ENCODE measurements at regions not wholly inside any gene's neighbourhood (a gene's known extent, or its start where the extent isn't known, plus 50 kb on each side); places are given as distances from the start of the nearest gene placed in this dataset.
"Not testable (repeated sequence)": the region's sequence is repeated elsewhere in the genome, so short reads cannot be mapped to it uniquely, and the experiment has no call there.

DNA sequence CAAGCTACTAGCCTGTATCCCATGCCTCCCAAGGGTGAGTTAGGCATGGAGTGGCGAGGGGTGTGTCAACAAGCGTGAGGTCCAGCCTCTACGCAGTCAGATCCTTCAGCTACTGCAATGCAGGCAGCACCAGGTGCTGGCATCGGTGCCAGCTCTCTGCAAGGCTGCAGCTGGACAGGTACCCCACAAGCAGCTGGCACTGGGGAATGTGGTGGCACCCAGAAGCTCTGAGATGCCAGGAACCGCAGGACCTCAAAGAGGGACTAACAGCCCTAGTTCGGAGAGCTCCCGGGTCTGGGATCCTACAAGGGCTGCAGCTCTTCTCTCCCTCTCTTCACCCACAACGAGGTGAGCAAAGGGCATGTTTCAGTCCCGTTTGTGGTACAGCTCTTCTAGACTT is 974.5 kb downstream of the LTN1 start:
- Histone ChIP-seq H3K79me2 (no peaks in the 10 kb centered on the region), H4K20me1 (ENCODE audit: insufficient read depth, poor library complexity, severe bottlenecking) (no peaks in the 10 kb centered on the region)

DNA sequence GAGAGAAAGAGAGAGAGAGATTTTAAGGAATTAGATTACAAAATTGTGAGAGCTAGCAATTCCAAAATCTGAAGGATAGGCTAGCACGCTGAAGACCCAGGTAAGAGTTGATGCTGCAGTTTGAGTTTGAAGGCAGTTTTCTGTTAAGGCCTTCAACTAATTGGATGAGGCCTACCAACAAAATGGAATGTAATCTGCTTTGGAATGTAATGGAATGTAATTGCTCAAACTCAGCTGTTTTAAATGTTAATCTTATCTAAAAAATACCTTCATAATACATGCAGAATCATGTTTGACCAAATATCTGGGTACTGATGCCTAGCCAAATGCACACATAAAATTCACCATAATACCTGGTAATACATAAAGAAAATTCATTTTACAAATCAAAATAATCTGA is 976.1 kb downstream of the LTN1 start:
- no peak for DNase-seq (ENCODE audit: low spot score)
- H2AFZ ChIP-seq, result no peak overlapping the region
- TF ChIP-seq EZH2 (IDR thresholded peaks at IDR 0.05; ENCODE audit: borderline replicate concordance), result no peak
- TF ChIP-seq CTCF (IDR thresholded peaks at IDR 0.05; ENCODE audit: poor library complexity), result no peak
- TF ChIP-seq EZH2phosphoT487 (IDR thresholded peaks at IDR 0.05; ENCODE audit: low read depth, severe bottlenecking, unreplicated experiment), result no peak
- no peaks in the 10 kb centered on the region for H3K9me3 ChIP-seq (ENCODE audit: low read depth)
- no peak overlapping the region for H3K4me3 ChIP-seq
- H3K27me3 ChIP-seq, result no peaks in the 10 kb centered on the region
- H3K36me3 ChIP-seq (replicated peaks; ENCODE audit: insufficient read depth, low read depth), result no peaks in the 10 kb centered on the region
- no peak overlapping the region for H3K27ac ChIP-seq
- H3K4me2 ChIP-seq, result no peak overlapping the region
- no peaks in the 10 kb centered on the region for H3K79me2 ChIP-seq
- H3K4me1 ChIP-seq (ENCODE audit: insufficient read depth), result no peaks in the 10 kb centered on the region
- no peaks in the 10 kb centered on the region for H4K20me1 ChIP-seq (ENCODE audit: insufficient read depth, poor library complexity, severe bottlenecking)
- WGBS (ENCODE audit: low lambda C conversion rate, missing lambda C conversion rate), result 100% methylated on average over 1 of the region's 1 CpG
- no peaks in the 10 kb centered on the region for H3K9me2 ChIP-seq (replicated peaks; ENCODE audit: insufficient read depth)

More for the DNA sequence above, 974.5 kb downstream of the LTN1 start:
- no peaks in the 10 kb centered on the region for H3K36me3 ChIP-seq (replicated peaks; ENCODE audit: insufficient read depth, low read depth)
- no peak overlapping the region for H3K4me2 ChIP-seq
- WGBS (ENCODE audit: low lambda C conversion rate, missing lambda C conversion rate), result 97% methylated on average over 9 of the region's 9 CpGs
- no peaks in the 10 kb centered on the region for H3K9me2 ChIP-seq (replicated peaks; ENCODE audit: insufficient read depth)
- H2AFZ ChIP-seq, result no peak overlapping the region
- no peak for DNase-seq (ENCODE audit: low spot score)
- no peaks in the 10 kb centered on the region for H3K9me3 ChIP-seq (ENCODE audit: low read depth)
- TF ChIP-seq CTCF (IDR thresholded peaks at IDR 0.05; ENCODE audit: poor library complexity) (no peak), EZH2phosphoT487 (IDR thresholded peaks at IDR 0.05; ENCODE audit: low read depth, severe bottlenecking, unreplicated experiment) (no peak), EZH2 (IDR thresholded peaks at IDR 0.05; ENCODE audit: borderline replicate concordance) (no peak)
- no peaks in the 10 kb centered on the region for H3K4me1 ChIP-seq (ENCODE audit: insufficient read depth)
- H3K4me3 ChIP-seq, result no peak overlapping the region
- no peak overlapping the region for H3K27ac ChIP-seq
- H3K27me3 ChIP-seq, result no peaks in the 10 kb centered on the region

DNA sequence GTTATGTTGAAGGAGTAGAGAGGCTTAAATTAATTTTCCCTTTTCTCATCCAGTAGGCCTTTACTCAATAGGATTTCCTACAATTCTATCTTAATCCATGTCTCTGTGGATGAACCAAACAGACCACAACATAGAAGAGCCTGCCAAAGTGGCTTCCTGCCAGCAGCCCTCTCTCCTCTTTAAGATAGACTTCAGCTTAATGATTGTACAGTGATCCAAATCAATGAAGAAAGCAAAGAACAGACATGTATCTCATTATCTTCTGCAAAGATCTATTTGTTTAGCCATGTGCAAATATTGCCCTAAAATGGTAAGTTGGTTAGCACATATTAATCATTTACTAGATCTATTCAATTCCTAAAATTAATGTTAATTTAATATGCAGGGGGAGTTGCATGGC is 979.6 kb downstream of the LTN1 start:
- not testable (repeated sequence) for H3K4me1 ChIP-seq (ENCODE audit: insufficient read depth); H3K27me3 ChIP-seq; H3K9me3 ChIP-seq (ENCODE audit: low read depth); H3K27ac ChIP-seq; DNase-seq (ENCODE audit: low spot score); H3K79me2 ChIP-seq; H4K20me1 ChIP-seq (ENCODE audit: insufficient read depth, poor library complexity, severe bottlenecking); H3K9me2 ChIP-seq (replicated peaks; ENCODE audit: insufficient read depth); H3K36me3 ChIP-seq (replicated peaks; ENCODE audit: insufficient read depth, low read depth); H2AFZ ChIP-seq; H3K4me3 ChIP-seq
- H3K4me2 ChIP-seq, result peak overlapping the region; percentile 8

DNA sequence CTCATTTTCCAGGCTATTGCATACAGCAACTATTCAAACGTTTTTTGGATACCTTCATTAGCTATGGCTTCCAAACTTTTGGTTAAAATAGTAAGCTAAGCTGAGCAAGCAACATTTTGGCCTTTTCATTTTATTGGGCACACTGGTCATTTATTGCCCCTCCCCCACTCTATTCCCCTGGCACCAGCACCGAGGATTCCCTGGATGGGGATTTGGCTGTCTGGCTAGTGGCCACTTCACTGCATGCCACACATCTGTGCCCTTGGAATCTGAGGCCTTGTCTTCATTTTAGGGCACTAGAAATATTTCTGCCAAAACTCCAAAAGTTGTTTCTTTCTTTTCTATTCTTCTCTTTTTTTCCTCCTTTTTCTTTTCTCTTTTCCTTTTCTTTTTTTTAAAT is 980.7 kb downstream of the LTN1 start:
- not testable (repeated sequence) for H2AFZ ChIP-seq; H3K27me3 ChIP-seq; H3K4me2 ChIP-seq; DNase-seq (ENCODE audit: low spot score); H3K36me3 ChIP-seq (replicated peaks; ENCODE audit: insufficient read depth, low read depth); H3K9me3 ChIP-seq (ENCODE audit: low read depth); H3K4me3 ChIP-seq; H4K20me1 ChIP-seq (ENCODE audit: insufficient read depth, poor library complexity, severe bottlenecking); H3K4me1 ChIP-seq (ENCODE audit: insufficient read depth); H3K79me2 ChIP-seq; H3K9me2 ChIP-seq (replicated peaks; ENCODE audit: insufficient read depth); H3K27ac ChIP-seq
- 65% methylated on average over 2 of the region's 2 CpGs for WGBS (ENCODE audit: low lambda C conversion rate, missing lambda C conversion rate)

DNA sequence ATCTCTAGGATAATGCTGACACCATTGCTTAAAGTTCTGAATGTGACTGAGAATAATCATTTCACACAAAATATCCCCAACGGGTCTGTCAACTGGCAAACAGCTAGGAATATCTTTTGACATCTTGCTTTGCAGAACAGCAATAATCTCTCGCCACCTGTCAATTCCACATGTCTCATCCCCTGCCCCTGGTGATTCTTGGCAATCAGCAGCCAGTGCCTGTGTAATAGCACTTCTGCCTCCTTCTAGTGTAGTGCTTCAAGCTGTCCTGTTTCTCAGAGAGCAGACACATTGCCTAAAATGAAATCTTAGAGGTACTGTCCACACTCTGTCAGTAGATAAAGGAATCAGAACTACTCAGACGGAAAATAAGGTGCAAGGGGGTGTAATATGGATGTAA is 984.4 kb downstream of the LTN1 start:
- H3K36me3 ChIP-seq (replicated peaks; ENCODE audit: insufficient read depth, low read depth); H2AFZ ChIP-seq; H4K20me1 ChIP-seq (ENCODE audit: insufficient read depth, poor library complexity, severe bottlenecking); DNase-seq (ENCODE audit: low spot score); H3K27me3 ChIP-seq; H3K4me2 ChIP-seq; H3K9me3 ChIP-seq (ENCODE audit: low read depth); H3K4me3 ChIP-seq; H3K9me2 ChIP-seq (replicated peaks; ENCODE audit: insufficient read depth); H3K4me1 ChIP-seq (ENCODE audit: insufficient read depth); H3K27ac ChIP-seq; H3K79me2 ChIP-seq: not testable (repeated sequence)
- WGBS (ENCODE audit: low lambda C conversion rate, missing lambda C conversion rate), result 75% methylated on average over 3 of the region's 3 CpGs

GRCh38 chr21:28003627-28004026 is 989.0 kb downstream of the LTN1 start:
- H3K27ac ChIP-seq; H2AFZ ChIP-seq; H3K9me3 ChIP-seq (ENCODE audit: low read depth); H3K9me2 ChIP-seq (replicated peaks; ENCODE audit: insufficient read depth); H4K20me1 ChIP-seq (ENCODE audit: insufficient read depth, poor library complexity, severe bottlenecking); H3K27me3 ChIP-seq; H3K36me3 ChIP-seq (replicated peaks; ENCODE audit: insufficient read depth, low read depth); DNase-seq (ENCODE audit: low spot score); H3K4me1 ChIP-seq (ENCODE audit: insufficient read depth); H3K79me2 ChIP-seq; H3K4me2 ChIP-seq; H3K4me3 ChIP-seq: not testable (repeated sequence)
- WGBS (ENCODE audit: low lambda C conversion rate, missing lambda C conversion rate), result 94% methylated on average over 2 of the region's 2 CpGs

GRCh38 chr21:27996906-27997305 is 995.8 kb downstream of the LTN1 start:
- H3K27ac ChIP-seq; H3K4me3 ChIP-seq; H3K79me2 ChIP-seq; H3K27me3 ChIP-seq; H3K36me3 ChIP-seq (replicated peaks; ENCODE audit: insufficient read depth, low read depth); H3K9me3 ChIP-seq (ENCODE audit: low read depth); H3K4me2 ChIP-seq; DNase-seq (ENCODE audit: low spot score); H3K9me2 ChIP-seq (replicated peaks; ENCODE audit: insufficient read depth); H4K20me1 ChIP-seq (ENCODE audit: insufficient read depth, poor library complexity, severe bottlenecking); H3K4me1 ChIP-seq (ENCODE audit: insufficient read depth); H2AFZ ChIP-seq: not testable (repeated sequence)
- WGBS (ENCODE audit: low lambda C conversion rate, missing lambda C conversion rate), result 70% methylated on average over 4 of the region's 4 CpGs
